Right renal cortex interstitium (tissue), 3 donors: ENCODE measurements at regions not wholly inside any gene's neighbourhood (a gene's known extent, or its start where the extent isn't known, plus 50 kb on each side); places are given as distances from the start of the nearest gene placed in this dataset.
"Not testable (repeated sequence)": the region's sequence is repeated elsewhere in the genome, so short reads cannot be mapped to it uniquely, and the experiment has no call there.

Experiments used
- DNase-seq, 3 donors: peaks; one replicate each; pipeline ENCODE4 v3.0.0-alpha.2; 2013; ENCODE audit warnings: low read depth in 3 of 3, low spot score in 2 of 3

- peak in 1 of 3 donors; percentile 3 for DNase-seq
Observed at GRCh38 chr13:89514534-89515312, 1832.8 kb upstream of the MIR17HG start.

- DNase-seq, result no peak
Observed at GRCh38 chr13:89515948-89516347, 1831.5 kb upstream of the MIR17HG start.

GRCh38 chr13:89518289-89519077 lies 1829.0 kb upstream of the MIR17HG start:
- DNase-seq, result peak in 1 of 3 donors; percentile 4

DNA sequence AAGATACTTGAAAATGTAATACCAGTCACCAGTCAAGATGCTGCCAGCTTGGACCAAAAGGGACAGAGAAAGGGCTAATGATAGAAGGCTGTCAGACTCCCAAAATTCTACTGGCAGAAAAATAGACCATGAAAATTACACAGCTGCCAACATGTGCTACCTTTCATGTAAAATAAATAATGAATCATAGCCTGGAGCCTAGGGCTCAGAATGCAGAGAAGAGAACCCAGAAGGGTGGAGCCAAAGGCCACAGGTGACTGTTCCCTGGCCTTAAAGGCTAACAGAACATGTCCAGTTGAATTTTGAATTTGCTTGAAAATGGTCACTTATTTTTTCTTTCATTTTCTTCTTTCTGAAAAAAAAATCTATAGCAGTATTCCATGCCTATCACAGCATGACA lies 1827.0 kb upstream of the MIR17HG start:
- no peak for DNase-seq

DNA sequence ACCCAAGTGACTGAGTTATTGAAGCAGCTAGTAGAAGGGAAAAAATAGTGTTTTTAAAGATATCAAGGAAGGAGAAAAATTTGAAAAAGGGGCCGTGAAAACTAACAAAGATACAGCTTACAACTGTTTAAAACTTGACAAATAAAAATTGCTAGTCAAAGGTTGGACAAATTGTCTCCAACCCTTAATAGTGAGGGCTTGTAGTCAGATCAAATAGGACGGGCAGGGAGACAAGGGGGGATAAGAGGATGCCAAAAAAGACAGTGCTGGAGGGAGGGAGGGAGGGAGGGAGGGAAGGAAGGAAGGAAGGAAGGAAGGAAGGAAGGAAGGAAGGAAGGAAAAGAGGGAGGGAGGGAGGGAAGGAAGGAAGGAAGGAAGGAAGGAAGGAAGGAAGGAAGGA lies 1825.8 kb upstream of the MIR17HG start:
- DNase-seq, result not testable (repeated sequence)

DNA sequence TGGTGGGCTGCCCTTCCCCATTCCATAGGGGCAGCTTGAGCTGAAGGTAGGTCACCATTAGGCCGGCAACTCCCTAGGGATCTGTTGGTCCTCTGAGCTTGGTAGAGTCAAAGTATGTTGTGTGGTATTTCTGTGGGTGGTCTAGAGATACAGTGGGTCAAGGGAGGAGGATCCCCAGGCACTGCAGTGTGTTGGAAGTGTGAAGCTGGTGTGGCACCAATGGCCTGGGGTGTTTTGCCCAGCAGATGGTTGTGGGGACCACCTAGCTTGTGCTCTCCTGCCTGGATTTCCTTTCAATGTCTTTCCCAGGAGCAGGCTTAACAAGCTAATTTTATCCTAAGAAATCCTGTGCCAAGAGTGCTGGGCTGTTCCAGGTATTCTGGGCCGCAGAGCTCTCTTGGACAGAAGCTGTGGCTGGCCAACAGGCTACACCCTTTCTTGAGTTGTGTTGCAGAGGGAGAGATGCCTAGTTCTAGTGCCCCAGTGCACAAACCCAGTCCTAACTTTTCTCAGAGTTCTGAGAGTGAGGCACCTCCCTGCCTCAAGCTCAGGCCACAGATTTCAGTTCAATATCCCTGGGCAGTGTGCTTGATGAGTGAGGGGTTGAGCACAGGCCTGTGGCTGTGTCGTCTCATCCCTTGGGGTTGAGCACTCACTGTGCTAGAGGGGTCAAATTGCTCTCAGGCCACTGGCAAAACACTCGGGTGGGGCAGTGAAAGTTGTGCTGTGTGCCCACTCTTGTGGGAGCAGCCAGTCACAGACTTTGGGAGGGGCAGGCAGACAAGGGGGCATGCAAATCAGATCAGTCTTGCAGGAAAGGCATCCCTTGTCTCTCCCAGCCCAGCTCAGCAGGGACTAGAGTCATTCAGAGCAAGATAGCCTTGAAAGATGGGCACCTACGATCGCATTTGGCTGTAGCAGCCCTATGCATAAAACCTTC lies 1806.1 kb upstream of the MIR17HG start:
- DNase-seq, result no peak

GRCh38 chr13:89550938-89551337 lies 1796.5 kb upstream of the MIR17HG start:
- no peak for DNase-seq

DNA sequence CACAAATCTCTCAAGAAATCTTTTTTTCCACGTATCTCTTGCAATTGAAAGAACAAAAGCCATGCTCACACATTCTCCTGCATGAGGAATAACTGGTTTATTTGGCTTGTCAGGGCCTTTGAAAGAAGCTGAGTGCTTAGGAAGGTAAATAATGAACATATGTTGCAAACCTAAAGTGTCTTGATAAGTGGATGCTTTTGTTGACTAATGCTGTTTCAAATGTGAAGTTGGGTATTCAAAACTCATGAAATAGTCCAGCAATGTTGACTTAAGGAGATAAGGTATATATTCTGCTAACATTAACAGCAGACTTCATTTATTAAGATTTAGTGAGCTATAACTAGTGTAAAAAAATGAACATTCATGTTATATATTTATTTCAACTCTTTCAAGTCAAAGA lies 1792.7 kb upstream of the MIR17HG start:
- DNase-seq, result no peak

DNA sequence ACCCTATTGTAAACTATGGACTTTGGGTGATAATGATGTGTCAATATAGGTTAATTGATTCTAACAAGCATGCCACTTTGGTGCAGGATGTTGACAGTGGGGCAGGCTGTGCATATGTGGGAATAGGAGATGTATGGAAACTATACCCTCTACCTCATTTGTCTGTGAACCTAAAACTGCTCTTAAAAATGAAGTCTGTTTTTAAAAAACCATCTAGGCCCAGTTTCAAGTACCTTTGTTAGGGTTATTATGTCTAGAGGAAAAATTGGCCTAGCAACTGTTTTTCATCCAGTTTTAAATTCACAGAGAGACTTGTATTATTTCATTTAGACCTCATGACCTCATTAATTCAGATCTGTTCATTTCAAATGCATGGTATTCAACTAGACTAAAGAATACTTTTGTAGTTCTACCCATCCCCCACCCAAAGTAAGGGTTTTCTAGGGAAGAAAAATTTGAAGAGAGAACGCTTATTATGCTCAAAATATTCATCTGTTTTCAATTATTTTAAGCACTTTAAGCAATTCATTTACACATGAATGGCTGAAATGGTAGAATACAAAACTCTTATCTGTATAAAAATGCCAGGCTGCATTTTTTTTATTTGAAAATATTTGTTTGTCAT lies 1781.9 kb upstream of the MIR17HG start:
- DNase-seq, result no peak

DNA sequence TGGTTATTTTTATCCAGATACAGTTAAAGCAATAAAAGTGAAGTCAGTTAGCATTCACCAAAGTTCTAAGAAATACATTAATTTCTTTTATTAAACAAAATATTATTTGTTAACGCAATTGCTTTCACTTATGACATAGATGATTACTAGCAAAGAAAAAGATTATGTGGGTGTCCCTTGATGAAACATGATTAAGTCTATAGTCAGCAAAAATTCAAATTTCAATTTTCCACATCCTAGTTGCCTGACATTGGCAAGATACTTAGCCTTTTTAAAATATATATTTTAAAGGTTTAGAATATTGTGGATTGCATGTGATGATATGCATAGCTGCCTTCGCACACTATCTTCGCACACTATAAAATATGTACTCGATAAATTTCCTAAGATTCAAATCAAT lies 1780.5 kb upstream of the MIR17HG start:
- no peak for DNase-seq

DNA sequence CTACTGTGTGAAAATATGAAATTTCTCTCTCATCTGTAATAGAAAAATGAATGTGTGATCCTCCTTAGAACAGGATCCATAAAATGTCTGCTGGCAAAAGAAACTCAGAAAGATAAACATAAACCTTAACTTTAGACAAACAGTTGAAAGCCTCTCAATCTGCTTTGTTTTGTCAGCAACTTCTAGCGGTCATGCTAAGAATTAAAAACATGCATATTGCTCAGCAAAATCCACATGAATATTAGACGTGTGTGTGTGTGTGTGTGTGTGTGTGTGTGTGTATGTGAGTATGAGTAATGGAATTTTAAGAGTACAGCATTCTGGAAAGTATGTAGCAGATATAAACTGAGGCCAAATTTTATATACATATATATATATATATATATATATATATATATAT lies 1779.2 kb upstream of the MIR17HG start:
- DNase-seq, result no peak

DNA sequence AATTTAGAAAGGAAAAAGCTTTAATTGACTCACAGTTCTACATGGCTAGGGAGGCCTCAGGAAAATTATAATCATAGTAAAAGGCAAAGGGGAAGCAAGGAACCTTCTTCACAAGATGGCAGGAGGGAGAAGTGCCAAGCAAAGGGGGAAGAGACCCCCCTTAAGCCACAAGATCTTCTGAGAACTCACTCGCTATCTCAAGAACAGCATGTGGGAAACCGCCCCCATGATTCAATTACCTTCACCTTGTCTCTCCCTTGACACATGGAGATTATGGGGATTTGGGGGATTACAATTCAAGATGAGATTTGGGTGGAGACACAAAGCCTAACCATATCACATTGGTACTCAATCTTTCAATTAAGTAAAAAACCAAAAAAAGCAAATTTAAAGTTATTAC lies 1778.7 kb upstream of the MIR17HG start:
- DNase-seq, result no peak

GRCh38 chr13:89571676-89572075 lies 1775.8 kb upstream of the MIR17HG start:
- no peak for DNase-seq

GRCh38 chr13:89574077-89574476 lies 1773.4 kb upstream of the MIR17HG start:
- DNase-seq, result no peak

DNA sequence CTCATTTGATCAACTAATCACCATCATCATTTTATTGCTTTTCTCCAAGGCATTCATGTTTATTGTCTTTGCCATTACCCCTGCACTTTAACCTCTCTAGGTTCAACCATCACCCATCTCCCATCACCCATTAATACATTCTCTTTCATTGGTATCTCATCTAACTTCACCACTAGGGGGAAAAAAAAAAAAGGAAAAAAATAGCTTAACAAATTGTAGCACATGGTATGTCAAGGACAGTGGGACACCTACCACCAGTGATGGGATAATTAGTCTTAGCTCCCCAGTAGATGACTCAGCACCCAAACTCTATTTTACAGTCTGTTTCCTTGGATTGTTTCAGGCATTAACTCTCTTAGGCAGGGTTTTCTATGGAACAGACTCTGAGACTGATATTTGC lies 1770.2 kb upstream of the MIR17HG start:
- no peak for DNase-seq

GRCh38 chr13:89584058-89584620 lies 1763.3 kb upstream of the MIR17HG start:
- DNase-seq, result no peak

DNA sequence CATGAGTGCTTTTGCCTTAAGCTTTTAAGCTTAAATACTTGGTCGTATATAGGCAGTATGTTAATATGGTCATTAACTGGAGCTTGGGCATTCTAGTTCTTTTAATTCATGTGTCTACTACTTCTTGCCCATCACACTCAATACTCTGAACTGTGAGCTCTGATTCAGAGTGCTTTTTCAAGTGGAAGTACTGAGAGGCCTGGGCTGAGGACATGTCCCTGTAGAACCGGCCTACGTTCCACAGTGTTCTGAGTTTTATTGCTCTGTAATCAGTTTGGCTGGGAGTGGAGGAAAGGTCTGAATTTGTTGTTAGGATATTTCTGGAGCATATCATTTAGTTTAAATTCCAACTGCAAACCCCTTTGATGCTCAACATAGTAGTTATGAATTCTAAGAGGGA lies 1744.8 kb upstream of the MIR17HG start:
- DNase-seq, result no peak

DNA sequence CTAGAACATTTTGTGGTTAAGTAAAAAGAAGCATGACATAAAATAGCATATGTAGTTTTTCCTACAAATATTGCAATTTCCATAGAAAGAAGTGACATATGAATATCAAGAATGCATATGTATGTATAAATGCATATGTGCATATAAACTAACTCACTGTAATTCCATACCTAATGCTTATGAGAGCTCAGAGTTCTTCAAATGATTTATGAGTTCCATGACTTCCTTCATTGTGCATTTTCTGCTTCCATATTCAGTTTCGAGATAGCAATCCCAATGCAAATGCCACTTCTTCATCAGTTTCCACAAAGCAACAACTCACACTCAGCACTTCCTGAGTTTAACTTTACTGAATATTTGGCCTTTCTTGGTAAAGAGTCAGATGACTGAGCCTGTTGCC lies 1744.3 kb upstream of the MIR17HG start:
- no peak for DNase-seq

DNA sequence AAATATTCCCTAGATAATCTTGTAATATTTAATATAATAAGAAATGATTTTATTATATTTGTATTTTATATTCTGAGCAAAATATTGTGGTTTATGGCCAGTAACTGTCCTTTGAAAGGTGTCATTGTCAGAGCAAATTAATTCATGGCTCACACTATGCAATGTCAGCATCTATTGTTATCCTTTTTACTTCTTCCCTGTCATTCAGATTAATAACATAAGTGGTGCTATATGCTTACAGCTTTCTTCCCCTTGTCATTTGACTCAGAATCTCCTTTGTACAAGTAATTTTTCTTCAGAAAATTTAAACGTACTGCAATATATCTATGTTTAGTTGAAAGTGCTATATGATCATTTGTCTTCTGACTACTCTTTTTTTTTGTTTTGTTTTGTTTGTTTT lies 1738.2 kb upstream of the MIR17HG start:
- no peak for DNase-seq

- DNase-seq, result no peak
Observed at GRCh38 chr13:89610331-89610730, 1737.2 kb upstream of the MIR17HG start.
